Naive thymus-derived CD8-positive, alpha-beta T cell (primary cell): ENCODE measurements at regions not wholly inside any gene's neighbourhood (a gene's known extent, or its start where the extent isn't known, plus 50 kb on each side); places are given as distances from the start of the nearest gene placed in this dataset.
"Not testable (repeated sequence)": the region's sequence is repeated elsewhere in the genome, so short reads cannot be mapped to it uniquely, and the experiment has no call there.

Experiments used
- ATAC-seq, 2 donors: fragments of 150-1000 bp; cut with Tn5 transposase in 1 of 2; sonication (Bioruptor Pico), chemical (Tn5 transposase) in 1 of 2; 1 replicate in 1 of 2; 2 replicates in 1 of 2; pipeline ENCODE4 v1.10.0; 2021; ENCODE audit warnings: mild to moderate bottlenecking in 2 of 2, moderate library complexity in 2 of 2
- POLR2A ChIA-PET: fragments of 350-600 bp; sonication (Branson Sonifier 250); formaldehyde crosslinking; loops from one replicate; lab custom pipeline; 2021; ENCODE audit warnings: antibody characterized with exemption; lab: Charles Lee
- DNase-seq, 10 donors: peaks; one replicate each; pipeline versions ENCODE4 v3.0.0 to v3.0.0-alpha.2; 2020 to 2022
- H3K27ac Mint-ChIP-seq, 10 donors: one replicate each; pipeline ENCODE4 v1.8.0; 2020 to 2022; ENCODE audit warnings: mild to moderate bottlenecking in 10 of 10, mixed read lengths in 10 of 10, moderate library complexity in 4 of 10, inconsistent platforms in 1 of 10
- H3K27me3 Mint-ChIP-seq, 5 donors: one replicate each; pipeline ENCODE4 v1.8.0; 2021 to 2022; ENCODE audit warnings: mixed read lengths in 5 of 5
- H3K36me3 Mint-ChIP-seq, 3 donors: one replicate each; pipeline ENCODE4 v1.8.0; 2020 to 2022; ENCODE audit warnings: mixed read lengths in 3 of 3, mild to moderate bottlenecking in 2 of 3, inconsistent platforms in 1 of 3
- H3K4me1 Mint-ChIP-seq, 4 donors: one replicate each; pipeline ENCODE4 v1.8.0; 2021 to 2022; ENCODE audit warnings: mixed read lengths in 4 of 4
- H3K4me3 Mint-ChIP-seq, 10 donors: one replicate each; pipeline ENCODE4 v1.8.0; 2020 to 2022; ENCODE audit warnings: mild to moderate bottlenecking in 10 of 10, mixed read lengths in 10 of 10, moderate library complexity in 6 of 10, inconsistent platforms in 1 of 10
- H3K9me3 Mint-ChIP-seq, 9 donors: one replicate each; pipeline ENCODE4 v1.8.0; 2020 to 2022; ENCODE audit warnings: mixed read lengths in 9 of 9, mild to moderate bottlenecking in 3 of 9, inconsistent platforms in 1 of 9, moderate library complexity in 1 of 9

DNA sequence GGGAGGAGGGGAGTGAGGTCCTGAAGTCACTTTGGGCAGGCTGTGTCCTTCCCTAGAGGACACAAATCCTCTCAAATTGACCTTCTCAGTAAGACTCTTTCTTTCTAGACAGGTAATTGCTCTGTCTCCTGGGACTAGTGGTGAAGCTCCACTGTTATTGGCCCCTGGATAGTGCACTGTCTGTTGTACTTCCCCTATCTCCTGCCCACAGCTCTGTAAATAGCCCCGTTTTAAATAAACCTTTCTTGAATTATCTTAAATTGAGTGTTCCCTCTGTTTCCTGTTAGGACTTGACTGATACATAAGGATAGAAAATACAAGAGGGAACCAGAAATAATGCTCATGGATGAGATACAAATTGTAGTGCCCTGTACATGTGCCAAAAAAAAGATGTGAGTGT, 229.5 kb upstream of the USP24 start:
- no peak for ATAC-seq
- no peaks in the 10 kb centered on the region for H3K36me3 Mint-ChIP-seq
- H3K9me3 Mint-ChIP-seq: peaks cover 0 to 5% (median 0%) of the 10 kb centered on the region in 9 donors
- no peak overlapping the region for H3K4me3 Mint-ChIP-seq
- no peak overlapping the region for H3K27ac Mint-ChIP-seq
- H3K27me3 Mint-ChIP-seq: peaks cover 4 to 15% (median 7%) of the 10 kb centered on the region in 5 donors
- POLR2A ChIA-PET: no interaction called here
- no peak for DNase-seq
- no peaks in the 10 kb centered on the region for H3K4me1 Mint-ChIP-seq

- Mint-ChIP-seq H3K4me1 (no peaks in the 10 kb centered on the region), H3K4me3 (no peak overlapping the region), H3K27ac (no peak overlapping the region), H3K9me3 (peaks cover 0 to 5% (median 0%) of the 10 kb centered on the region in 9 donors), H3K36me3 (no peaks in the 10 kb centered on the region), H3K27me3 (peaks cover 3 to 13% (median 7%) of the 10 kb centered on the region in 5 donors)
- no peak for ATAC-seq
- POLR2A ChIA-PET: no interaction called here
- DNase-seq: no peak
These were observed 228.2 kb upstream of the USP24 start for GRCh38 chr1:55443175-55443915.

GRCh38 chr1:55441489-55441888, 226.3 kb upstream of the USP24 start:
- Mint-ChIP-seq H3K27me3 (peaks cover 3 to 13% (median 7%) of the 10 kb centered on the region in 5 donors), H3K4me1 (no peaks in the 10 kb centered on the region), H3K9me3 (peaks cover 0 to 5% (median under 1%) of the 10 kb centered on the region in 9 donors), H3K4me3 (no peak overlapping the region), H3K36me3 (no peaks in the 10 kb centered on the region), H3K27ac (no peak overlapping the region)
- no peak for DNase-seq
- POLR2A ChIA-PET: no interaction called here
- ATAC-seq: no peak

GRCh38 chr1:55437692-55438091, 222.5 kb upstream of the USP24 start:
- Mint-ChIP-seq H3K27me3 (peaks cover 0 to 4% (median 0%) of the 10 kb centered on the region in 5 donors), H3K4me3 (no peak overlapping the region), H3K27ac (no peak overlapping the region), H3K9me3 (peaks cover 0 to 19% (median 4%) of the 10 kb centered on the region in 9 donors), H3K4me1 (no peaks in the 10 kb centered on the region), H3K36me3 (peaks cover 0 to 5% (median 0%) of the 10 kb centered on the region in 3 donors)
- DNase-seq (no peak), ATAC-seq (no peak)
- POLR2A ChIA-PET: no interaction called here

GRCh38 chr1:55430720-55431119, 215.6 kb upstream of the USP24 start:
- DNase-seq, H3K4me1 Mint-ChIP-seq, H3K4me3 Mint-ChIP-seq, ATAC-seq, H3K27ac Mint-ChIP-seq, POLR2A ChIA-PET: not testable (repeated sequence)
- Mint-ChIP-seq H3K36me3 (peaks cover 0 to 11% (median 0%) of the 10 kb centered on the region in 3 donors), H3K27me3 (peaks cover 19 to 54% (median 25%) of the 10 kb centered on the region in 5 donors), H3K9me3 (peaks cover 0 to 19% (median 3%) of the 10 kb centered on the region in 9 donors)

GRCh38 chr1:55430206-55430605, 215.0 kb upstream of the USP24 start:
- H3K27me3 Mint-ChIP-seq: peaks cover 19 to 54% (median 25%) of the 10 kb centered on the region in 5 donors
- H3K4me1 Mint-ChIP-seq, POLR2A ChIA-PET, H3K27ac Mint-ChIP-seq, DNase-seq, ATAC-seq, H3K4me3 Mint-ChIP-seq: not testable (repeated sequence)
- peaks cover 0 to 14% (median 3%) of the 10 kb centered on the region in 9 donors for H3K9me3 Mint-ChIP-seq
- H3K36me3 Mint-ChIP-seq: peaks cover 0 to 11% (median 0%) of the 10 kb centered on the region in 3 donors

DNA sequence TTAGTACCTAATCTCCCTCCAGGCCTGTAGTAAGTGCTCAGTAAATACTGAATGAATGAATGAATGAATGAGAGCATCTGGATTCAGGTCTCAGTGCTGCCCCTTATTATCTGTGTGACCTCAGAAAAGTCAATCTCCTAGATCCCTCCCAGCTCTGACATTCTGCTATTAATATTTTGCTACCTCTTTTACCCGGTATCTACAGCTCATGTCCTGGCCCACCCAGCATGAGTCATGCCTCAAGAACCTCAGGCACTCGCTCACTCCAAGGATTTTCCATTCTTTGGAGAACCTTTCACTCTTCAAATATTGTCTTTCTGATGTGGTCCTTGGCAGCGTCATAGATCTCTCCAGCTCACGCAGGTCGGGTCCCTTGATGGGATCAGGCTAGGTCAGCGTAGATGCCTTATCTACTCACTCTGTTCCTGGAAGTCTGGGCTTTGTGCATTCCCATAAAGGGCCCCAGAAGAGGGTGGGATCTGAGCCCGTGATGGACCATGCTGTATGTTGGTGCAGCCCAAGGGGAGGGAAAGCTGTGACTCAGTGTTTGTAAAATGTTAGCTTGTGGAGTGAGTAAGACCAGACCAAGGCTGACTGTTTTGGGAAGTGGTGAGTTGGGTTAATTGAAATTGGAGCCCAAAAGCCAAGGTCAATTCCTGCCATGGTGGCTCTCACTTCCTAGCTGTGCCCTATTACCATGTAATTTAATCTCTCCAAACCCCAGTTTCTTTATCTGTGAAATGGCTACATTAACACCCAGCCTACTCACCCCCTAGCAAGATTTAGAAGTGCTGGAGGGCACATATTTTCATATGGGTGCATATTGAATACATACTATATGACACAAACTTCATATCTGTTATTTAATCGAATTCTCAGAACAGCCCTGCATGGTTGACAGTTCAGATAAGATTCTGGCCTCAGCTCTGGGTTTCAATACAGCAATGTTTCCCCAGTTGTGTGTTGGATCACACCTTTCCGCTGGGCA, 214.1 kb upstream of the USP24 start:
- peaks cover 19 to 54% (median 28%) of the 10 kb centered on the region in 5 donors for H3K27me3 Mint-ChIP-seq
- POLR2A ChIA-PET: no interaction called here
- peak overlapping the region in 1 of 10 donors; percentile 60 for H3K27ac Mint-ChIP-seq
- peaks cover 0 to 11% (median 0%) of the 10 kb centered on the region in 3 donors for H3K36me3 Mint-ChIP-seq
- DNase-seq (no peak), ATAC-seq (no peak)
- no peak overlapping the region for H3K4me3 Mint-ChIP-seq
- H3K9me3 Mint-ChIP-seq: peaks cover 0 to 10% (median 0%) of the 10 kb centered on the region in 9 donors
- H3K4me1 Mint-ChIP-seq: no peaks in the 10 kb centered on the region

GRCh38 chr1:55428231-55428630, 213.1 kb upstream of the USP24 start:
- Mint-ChIP-seq H3K4me1 (no peaks in the 10 kb centered on the region), H3K27ac (no peak overlapping the region), H3K36me3 (peaks cover 0 to 6% (median 0%) of the 10 kb centered on the region in 3 donors), H3K4me3 (no peak overlapping the region), H3K9me3 (peaks cover 0 to 3% (median 0%) of the 10 kb centered on the region in 9 donors), H3K27me3 (peaks cover 19 to 54% (median 32%) of the 10 kb centered on the region in 5 donors)
- ATAC-seq (no peak), DNase-seq (no peak)
- POLR2A ChIA-PET: no interaction called here

DNA sequence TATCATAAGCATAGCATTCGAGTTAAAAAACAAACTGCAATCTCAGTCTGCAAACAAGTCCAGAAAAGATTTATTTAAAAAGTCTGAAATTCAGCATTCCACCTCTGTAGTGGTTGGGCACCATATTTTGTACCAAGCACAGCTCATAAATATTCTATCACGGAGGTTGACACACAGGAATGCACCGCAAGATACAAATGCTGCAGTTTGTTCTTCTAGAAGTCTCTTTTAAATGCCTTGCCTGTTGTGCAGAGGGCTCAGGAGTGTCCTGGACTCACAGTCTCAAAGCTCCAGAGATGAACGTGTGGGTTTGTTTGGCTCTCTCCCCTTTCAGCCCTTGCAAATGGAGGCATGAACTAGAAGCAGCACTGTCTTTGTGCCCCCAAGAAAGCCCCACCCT, 212.4 kb upstream of the USP24 start:
- Mint-ChIP-seq H3K9me3 (peaks cover 0 to 5% (median 0%) of the 10 kb centered on the region in 9 donors), H3K4me3 (no peak overlapping the region), H3K27ac (no peak overlapping the region), H3K36me3 (peaks cover 0 to 6% (median 0%) of the 10 kb centered on the region in 3 donors), H3K4me1 (no peaks in the 10 kb centered on the region), H3K27me3 (peaks cover 19 to 54% (median 33%) of the 10 kb centered on the region in 5 donors)
- DNase-seq: no peak
- POLR2A ChIA-PET: no interaction called here
- ATAC-seq: no peak

DNA sequence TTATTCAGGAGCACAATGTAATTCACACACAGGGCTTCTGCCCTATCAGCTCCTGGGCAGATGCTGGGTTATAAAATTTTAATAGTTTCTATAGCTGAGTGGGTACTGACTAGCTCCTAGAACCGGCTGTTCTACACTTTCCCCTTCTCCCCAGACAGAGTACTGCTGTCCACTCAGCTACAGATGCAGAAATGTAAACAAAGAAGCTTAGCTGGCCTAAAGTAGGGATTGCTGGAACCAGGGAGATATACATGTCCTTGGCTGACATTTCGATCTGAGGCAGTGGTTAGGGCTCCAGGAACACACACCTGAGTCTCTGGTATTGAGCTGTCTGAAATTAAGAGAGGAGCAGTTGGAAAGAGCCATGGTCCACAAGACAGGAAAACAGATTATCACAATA, 211.5 kb upstream of the USP24 start:
- Mint-ChIP-seq H3K4me3 (no peak overlapping the region), H3K36me3 (peaks cover 0 to 3% (median 0%) of the 10 kb centered on the region in 3 donors), H3K27me3 (peaks cover 16 to 48% (median 31%) of the 10 kb centered on the region in 5 donors), H3K9me3 (peaks cover 0 to 6% (median 2%) of the 10 kb centered on the region in 9 donors), H3K27ac (no peak overlapping the region), H3K4me1 (no peaks in the 10 kb centered on the region)
- ATAC-seq (no peak), DNase-seq (no peak)
- POLR2A ChIA-PET: no interaction called here

- no peak overlapping the region for H3K4me3 Mint-ChIP-seq
- POLR2A ChIA-PET: no interaction called here
- no peak for ATAC-seq
- DNase-seq: no peak
- H3K9me3 Mint-ChIP-seq: peaks cover 0 to 8% (median 5%) of the 10 kb centered on the region in 9 donors
- H3K27ac Mint-ChIP-seq: no peak overlapping the region
- H3K27me3 Mint-ChIP-seq: peaks cover 13 to 43% (median 27%) of the 10 kb centered on the region in 5 donors
- H3K4me1 Mint-ChIP-seq: no peaks in the 10 kb centered on the region
- no peaks in the 10 kb centered on the region for H3K36me3 Mint-ChIP-seq
These were observed 211.0 kb upstream of the USP24 start for GRCh38 chr1:55426156-55426555.

DNA sequence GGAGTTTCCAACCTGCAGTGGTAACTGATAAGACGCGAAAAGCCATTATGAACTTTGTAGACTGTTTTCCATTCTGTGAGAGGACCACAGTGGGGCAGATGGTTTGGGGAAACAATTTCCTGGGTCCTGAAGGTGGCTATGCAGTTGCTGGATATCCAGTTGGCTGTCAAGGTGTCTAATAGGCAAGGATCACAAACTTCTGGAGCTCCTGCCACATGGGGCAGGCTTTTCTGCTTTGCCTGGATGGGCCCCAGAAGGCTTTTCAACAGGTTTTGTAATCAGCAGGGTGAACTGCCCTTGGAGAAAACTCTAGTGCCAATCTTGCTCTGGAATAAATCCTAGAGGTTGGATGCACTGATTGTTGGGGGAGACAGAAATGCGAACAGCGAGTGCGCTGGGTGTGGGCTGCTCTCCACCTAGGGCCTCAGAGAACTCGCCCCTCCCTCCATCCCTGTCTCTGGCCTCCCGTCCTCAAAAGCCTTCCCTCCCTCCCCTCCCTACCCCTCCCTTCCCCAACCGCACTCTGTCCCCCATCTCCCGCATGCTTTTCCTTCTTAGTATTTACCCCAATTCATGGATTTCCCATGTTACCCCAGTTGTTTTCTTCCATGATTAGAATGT, 210.3 kb upstream of the USP24 start:
- no peak for ATAC-seq

More for the DNA sequence above, 210.3 kb upstream of the USP24 start:
- no peaks in the 10 kb centered on the region for H3K36me3 Mint-ChIP-seq
- no peak for DNase-seq
- H3K9me3 Mint-ChIP-seq: peaks cover 0 to 9% (median 5%) of the 10 kb centered on the region in 9 donors
- no peak overlapping the region for H3K27ac Mint-ChIP-seq
- no peak overlapping the region for H3K4me3 Mint-ChIP-seq
- peaks cover 13 to 43% (median 25%) of the 10 kb centered on the region in 5 donors for H3K27me3 Mint-ChIP-seq
- POLR2A ChIA-PET: no interaction called here
- H3K4me1 Mint-ChIP-seq: no peaks in the 10 kb centered on the region
